Hepatocyte (in vitro differentiated cells): ENCODE measurements at regions not wholly inside any gene's neighbourhood (a gene's known extent, or its start where the extent isn't known, plus 50 kb on each side); places are given as distances from the start of the nearest gene placed in this dataset.

ENCODE experiments used
- CTCF ChIP-seq: fragments of 200-600 bp; sonication (generic); IDR thresholded peaks from 2 replicates; pipeline ENCODE4 v1.5.1; 2016; ENCODE audit warnings: antibody characterized with exemption, mild to moderate bottlenecking; ENCODE audit not compliant: poor library complexity
- EZH2 ChIP-seq: fragments of 200-600 bp; sonication (generic); IDR thresholded peaks from 2 replicates; pipeline ENCODE4 v1.6.1; 2016; ENCODE audit warnings: antibody characterized with exemption, mild to moderate bottlenecking, borderline replicate concordance
- EZH2phosphoT487 ChIP-seq: fragments of 200-600 bp; sonication (generic); IDR thresholded peaks from one replicate; pipeline ENCODE4 v1.6.1; 2018; ENCODE audit warnings: antibody characterized with exemption, mild to moderate bottlenecking, low read depth, moderate library complexity; ENCODE audit not compliant: unreplicated experiment, severe bottlenecking

DNA sequence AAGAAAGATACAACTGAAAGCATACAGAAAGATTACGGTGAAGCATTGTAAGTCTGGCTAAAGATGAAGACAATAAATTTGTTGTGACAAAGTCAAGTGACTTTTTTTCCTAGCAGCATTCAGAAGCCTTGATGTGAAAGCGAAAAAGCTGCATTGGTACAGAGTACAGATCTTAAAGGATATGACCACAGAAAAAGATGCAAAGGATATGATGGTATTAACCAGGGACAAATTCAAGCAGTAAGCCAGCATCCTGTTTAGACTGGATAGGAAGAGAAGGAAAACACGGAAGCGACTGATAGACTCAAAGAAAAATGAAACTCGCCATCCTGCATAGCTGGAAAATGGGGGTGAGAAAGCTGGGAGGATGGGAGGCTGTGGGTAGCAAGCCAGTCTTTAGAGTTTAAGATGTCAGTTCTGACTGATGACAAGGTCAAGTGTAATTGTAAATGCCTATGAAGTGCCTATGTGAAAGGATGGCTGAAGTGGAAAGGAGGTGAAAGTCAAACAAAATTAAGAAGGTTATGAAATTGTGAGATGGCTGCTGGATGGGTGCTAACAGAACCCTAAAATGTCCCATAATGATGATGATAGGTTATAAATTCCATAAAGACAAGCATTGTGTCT is 92.4 kb downstream of the PHLDA1 start:
- no peak for TF ChIP-seq EZH2
- TF ChIP-seq CTCF = no peak
- TF ChIP-seq EZH2phosphoT487 = no peak
